Omental fat pad (tissue), 3 donors: ENCODE measurements at regions not wholly inside any gene's neighbourhood (a gene's known extent, or its start where the extent isn't known, plus 50 kb on each side); places are given as distances from the start of the nearest gene placed in this dataset.

Experiments
- ATAC-seq: fragments of 150-250 bp; one replicate; pipeline ENCODE4 v1.9.1; 2016; ENCODE audit warnings: mild to moderate bottlenecking, moderate library complexity; ENCODE audit not compliant: low FRiP score
- DNase-seq: peaks from one replicate; pipeline ENCODE4 v3.0.0-alpha.2; 2019; ENCODE audit warnings: low spot score
- TF ChIP-seq, protein P1 (sequence below), 3 donors: fragments of 450-650 bp; IDR thresholded peaks; one replicate each; pipeline ENCODE4 v1.5.1; 2016 to 2017; ENCODE audit warnings: antibody characterized with exemption in 3 of 3, mild to moderate bottlenecking in 3 of 3, moderate library complexity in 2 of 3

DNA sequence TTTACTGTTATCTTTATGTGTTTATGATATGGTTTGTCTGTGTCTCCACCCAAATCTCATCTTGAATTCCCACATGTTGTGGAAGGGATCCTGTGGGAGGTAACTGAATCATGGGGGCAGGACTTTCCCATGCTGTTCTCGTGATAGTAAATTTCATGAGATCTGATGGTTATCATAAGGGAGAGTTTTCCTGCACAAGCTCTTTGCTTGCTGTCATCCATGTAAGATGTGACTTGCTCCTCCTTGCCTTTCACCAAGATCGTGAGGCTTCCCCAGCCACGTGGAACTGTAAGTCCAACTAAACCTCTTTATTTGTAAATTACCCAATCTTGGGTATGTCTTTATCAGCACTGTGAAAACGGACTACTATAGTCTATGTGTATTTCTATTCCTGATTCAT is 539.0 kb downstream of the ARL4A start:
- DNase-seq (no peak), ATAC-seq (no peak)
- TF ChIP-seq, protein P1, sequence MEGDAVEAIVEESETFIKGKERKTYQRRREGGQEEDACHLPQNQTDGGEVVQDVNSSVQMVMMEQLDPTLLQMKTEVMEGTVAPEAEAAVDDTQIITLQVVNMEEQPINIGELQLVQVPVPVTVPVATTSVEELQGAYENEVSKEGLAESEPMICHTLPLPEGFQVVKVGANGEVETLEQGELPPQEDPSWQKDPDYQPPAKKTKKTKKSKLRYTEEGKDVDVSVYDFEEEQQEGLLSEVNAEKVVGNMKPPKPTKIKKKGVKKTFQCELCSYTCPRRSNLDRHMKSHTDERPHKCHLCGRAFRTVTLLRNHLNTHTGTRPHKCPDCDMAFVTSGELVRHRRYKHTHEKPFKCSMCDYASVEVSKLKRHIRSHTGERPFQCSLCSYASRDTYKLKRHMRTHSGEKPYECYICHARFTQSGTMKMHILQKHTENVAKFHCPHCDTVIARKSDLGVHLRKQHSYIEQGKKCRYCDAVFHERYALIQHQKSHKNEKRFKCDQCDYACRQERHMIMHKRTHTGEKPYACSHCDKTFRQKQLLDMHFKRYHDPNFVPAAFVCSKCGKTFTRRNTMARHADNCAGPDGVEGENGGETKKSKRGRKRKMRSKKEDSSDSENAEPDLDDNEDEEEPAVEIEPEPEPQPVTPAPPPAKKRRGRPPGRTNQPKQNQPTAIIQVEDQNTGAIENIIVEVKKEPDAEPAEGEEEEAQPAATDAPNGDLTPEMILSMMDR (IDR thresholded peaks at IDR 0.05) = no peak

DNA sequence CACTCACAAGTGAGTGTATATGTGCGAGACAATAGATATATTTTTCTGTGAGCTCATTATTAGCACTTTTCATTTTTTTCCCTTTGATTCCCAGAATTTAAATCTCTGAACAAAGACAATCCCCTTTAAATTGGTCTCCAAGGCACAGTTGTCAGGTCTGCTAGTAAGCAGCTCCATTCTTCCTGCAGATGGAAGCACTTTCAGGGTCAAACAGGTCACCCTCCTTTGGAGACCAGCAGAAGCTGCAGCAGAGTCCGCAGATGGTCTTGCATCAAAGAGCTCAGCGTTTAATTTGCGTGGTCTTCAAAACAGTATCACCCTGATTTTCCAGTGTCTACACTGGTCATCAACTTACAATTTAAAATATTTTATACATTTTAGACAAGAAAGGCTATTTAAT is 543.8 kb downstream of the ARL4A start:
- no peak for ATAC-seq

DNA sequence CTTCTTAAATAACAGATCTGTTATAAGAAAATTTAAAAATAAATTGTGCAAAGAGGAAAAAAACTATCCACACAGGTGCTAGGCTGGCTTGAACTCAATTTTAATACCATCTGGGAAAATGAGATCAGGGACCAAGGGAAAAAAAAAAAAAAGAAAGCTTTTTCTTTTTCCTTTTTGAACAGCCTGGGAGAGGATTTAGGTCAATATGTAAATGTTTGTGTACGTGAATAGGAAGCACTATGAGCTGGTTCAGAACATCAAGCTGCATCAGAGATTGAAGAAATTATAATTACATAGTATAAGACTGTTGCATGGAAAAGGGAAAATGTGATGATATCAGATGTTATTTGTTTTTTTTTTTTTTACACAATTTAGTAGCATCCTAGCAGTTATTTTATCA is 548.0 kb downstream of the ARL4A start:
- TF ChIP-seq, protein P1 (IDR thresholded peaks at IDR 0.05) = no peak
- DNase-seq (no peak), ATAC-seq (no peak)

More for the DNA sequence above, 543.8 kb downstream of the ARL4A start:
- TF ChIP-seq, protein P1 (IDR thresholded peaks at IDR 0.05) = no peak
- DNase-seq = no peak

DNA sequence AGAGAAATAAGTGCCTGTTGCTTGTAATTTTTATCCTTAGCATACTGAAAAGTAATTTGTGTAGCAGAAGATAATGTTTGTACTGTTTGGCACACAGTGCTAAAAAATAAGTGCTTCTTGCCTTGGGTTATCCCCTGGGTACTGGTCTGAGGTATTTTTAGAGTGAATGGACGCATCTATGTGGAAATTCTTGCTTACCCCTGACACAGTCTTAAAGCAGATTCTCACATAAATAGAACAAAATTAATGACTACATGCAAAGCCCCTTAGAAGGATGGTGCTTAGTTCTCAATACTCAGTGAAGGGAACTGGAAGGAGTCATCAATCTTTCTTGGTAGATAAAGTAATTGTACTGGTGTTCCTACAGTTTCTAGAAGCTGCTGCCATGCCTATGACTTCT is 548.6 kb downstream of the ARL4A start:
- no peak for ATAC-seq
- no peak for DNase-seq
- TF ChIP-seq, protein P1 (IDR thresholded peaks at IDR 0.05) = no peak

DNA sequence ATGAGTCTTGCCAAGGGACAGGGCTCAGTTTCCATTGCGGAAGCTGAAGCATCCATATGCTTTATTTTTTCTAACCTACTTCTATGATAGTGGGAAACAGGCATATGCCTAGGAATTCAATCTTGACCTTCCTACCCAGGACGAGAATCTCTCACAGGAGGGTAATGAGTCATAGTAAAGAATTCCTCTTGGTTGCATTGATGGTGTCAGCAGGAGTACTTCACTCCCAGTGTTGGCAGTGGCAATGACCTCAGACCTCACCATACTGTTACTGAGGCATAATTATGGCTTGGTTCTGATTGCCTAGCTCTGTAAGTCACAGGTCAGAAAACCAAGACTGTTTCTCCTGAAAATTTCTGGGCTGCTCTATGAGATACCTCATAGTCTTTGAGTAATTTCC is 552.9 kb downstream of the ARL4A start:
- DNase-seq (no peak), ATAC-seq (no peak)
- TF ChIP-seq, protein P1 (IDR thresholded peaks at IDR 0.05) = no peak

DNA sequence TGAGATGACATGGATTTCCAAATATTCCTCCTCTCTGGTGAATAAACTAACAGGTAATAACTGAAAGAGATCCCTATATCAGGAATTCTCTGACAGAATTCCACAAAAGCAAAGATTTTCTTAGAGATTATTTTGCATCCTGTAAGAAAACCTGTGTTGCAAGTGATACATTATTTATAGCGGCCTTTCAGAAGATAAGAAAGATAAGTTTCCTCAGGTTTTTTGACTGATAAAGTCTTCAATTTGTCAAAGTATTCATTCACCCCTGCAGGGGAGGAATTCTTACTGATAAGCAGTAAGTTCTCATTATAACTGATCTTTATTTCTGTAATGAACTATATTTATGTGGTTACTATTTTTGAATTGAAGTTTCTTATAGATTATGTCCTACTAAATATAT is 554.0 kb downstream of the ARL4A start:
- DNase-seq = no peak
- no peak for ATAC-seq
- TF ChIP-seq, protein P1 (IDR thresholded peaks at IDR 0.05) = no peak

DNA sequence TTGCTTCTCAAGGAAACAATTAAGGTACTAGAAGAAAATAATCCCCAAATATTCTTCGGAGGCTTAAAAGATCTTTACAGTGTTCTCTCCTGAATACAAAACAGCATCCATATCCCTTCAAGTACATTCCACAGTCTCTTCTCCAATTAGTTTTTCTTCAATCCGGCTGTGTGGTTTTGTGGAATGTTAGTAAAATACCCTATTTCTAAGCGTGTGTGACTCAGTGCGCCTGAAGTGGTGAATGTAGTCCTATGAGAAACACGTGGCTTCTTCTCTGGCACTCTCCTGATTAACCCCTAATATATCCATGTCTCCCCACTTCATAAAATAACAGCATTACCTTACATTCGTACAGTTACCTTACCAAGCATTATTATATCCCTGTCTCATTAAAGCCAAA is 570.2 kb downstream of the ARL4A start:
- ATAC-seq = no peak
- DNase-seq = no peak
- TF ChIP-seq, protein P1 (IDR thresholded peaks at IDR 0.05) = no peak
